ENCODE measurements at regions not wholly inside any gene's neighbourhood (a gene's known extent, or its start where the extent isn't known, plus 50 kb on each side); places are given as distances from the start of the nearest gene placed in this dataset.

- H3K23ac ChIP-seq (ENCODE audit: insufficient read length) = no peak overlapping the region
- no peak overlapping the region for H2BK5ac ChIP-seq (ENCODE audit: low read depth, low read length)
- WGBS, 2 experiments (ENCODE audit: extremely low coverage in 1 of 2, insufficient coverage in 1 of 2, insufficient read length in 1 of 2, insufficient replicate concordance in 2 of 2, low coverage in 1 of 2, low lambda C conversion rate in 2 of 2, missing lambda C conversion rate in 1 of 2) = 84% methylated on average over 4 of the region's 4 CpGs; no CpG with 5 or more reads in 1 of the 2 experiments
- H3K9me3 ChIP-seq (ENCODE audit: insufficient read depth in 2 of 2, low read depth in 1 of 2, low read length in 1 of 2) = peaks cover 12% of the 10 kb centered on the region in 2 experiments; a peak in 3 of 4 replicates
- no peak overlapping the region for H4K5ac ChIP-seq (ENCODE audit: insufficient read length, low read depth, low read length)
- no peak overlapping the region for H2BK15ac ChIP-seq (ENCODE audit: low read length)
- no peaks in the 10 kb centered on the region for H3K4me1 ChIP-seq (replicated peaks in 1 of 4; ENCODE audit: control insufficient read depth in 3 of 4, insufficient read depth in 4 of 4, low read length in 3 of 4)
- H3K9ac ChIP-seq (replicated peaks in 1 of 4; ENCODE audit: extremely low read depth in 1 of 4, low read depth in 3 of 4, low read length in 3 of 4) = no peak overlapping the region
- H3K56ac ChIP-seq (replicated peaks; ENCODE audit: insufficient read length, low read depth, low read length) = no peak overlapping the region
- H2BK120ac ChIP-seq (replicated peaks; ENCODE audit: low read depth, low read length) = no peak overlapping the region
- no peak overlapping the region for H3K4ac ChIP-seq (replicated peaks; ENCODE audit: insufficient read length, low read depth, low read length)
- H3K27me3 ChIP-seq (replicated peaks in 1 of 4; ENCODE audit: control insufficient read depth in 3 of 4, extremely low read depth in 1 of 4, insufficient read depth in 3 of 4, low read length in 3 of 4) = no peaks in the 10 kb centered on the region
- no peaks in the 10 kb centered on the region for H3K79me1 ChIP-seq (ENCODE audit: low read depth, low read length)
- H2AK5ac ChIP-seq (ENCODE audit: low read depth, low read length) = no peak overlapping the region
- CTCF ChIA-PET (ENCODE audit: partially characterized antibody) = no interaction called here
- H3K79me2 ChIP-seq (ENCODE audit: control insufficient read depth in 1 of 2, insufficient read depth in 2 of 2, low read length in 2 of 2) = no peaks in the 10 kb centered on the region
- H2BK20ac ChIP-seq (ENCODE audit: low read length) = no peak overlapping the region
- H4K8ac ChIP-seq (ENCODE audit: extremely low read depth, insufficient read depth, low read length) = no peak overlapping the region
- no peak overlapping the region for H4K91ac ChIP-seq (replicated peaks; ENCODE audit: insufficient read length, low read length)
- POLR2A ChIA-PET (ENCODE audit: partially characterized antibody) = no interaction called here
- no peak for DNase-seq (ENCODE audit: low read depth in 1 of 2, low spot score in 2 of 2)
- H2AFZ ChIP-seq (ENCODE audit: low read length) = no peak overlapping the region
- H3K18ac ChIP-seq (ENCODE audit: extremely low read depth, low read length) = no peak overlapping the region
- no peaks in the 10 kb centered on the region for H4K20me1 ChIP-seq (replicated peaks in 1 of 2; ENCODE audit: control insufficient read depth in 1 of 2, insufficient read depth in 2 of 2, low read length in 2 of 2)
- no peak overlapping the region for H3K27ac ChIP-seq (ENCODE audit: low read depth, low read length)
- H3K23me2 ChIP-seq (ENCODE audit: low read depth, low read length) = no peaks in the 10 kb centered on the region
- H3K4me3 ChIP-seq (ENCODE audit: extremely low read depth in 1 of 4, insufficient read depth in 2 of 4, low read depth in 3 of 4, low read length in 4 of 4) = no peak overlapping the region
- FAIRE-seq = no peak
- H2BK12ac ChIP-seq (ENCODE audit: low read depth, low read length) = no peak overlapping the region
- H3K14ac ChIP-seq (ENCODE audit: insufficient read length) = no peak overlapping the region
- no peak overlapping the region for H3K4me2 ChIP-seq (ENCODE audit: insufficient read depth in 1 of 2, low read depth in 2 of 2, low read length in 2 of 2)
- no peaks in the 10 kb centered on the region for H3K36me3 ChIP-seq (ENCODE audit: control insufficient read depth in 2 of 4, insufficient read depth in 4 of 4, low read length in 3 of 4)
- TF ChIP-seq EP300 (IDR thresholded peaks at IDR 0.05; ENCODE audit: borderline replicate concordance in 1 of 2, low read depth in 2 of 2, low read length in 2 of 2) (no peak), CBX5 (IDR thresholded peaks at IDR 0.05; ENCODE audit: low read depth, low read length) (no peak), NRF1 (IDR thresholded peaks at IDR 0.05; ENCODE audit: low read depth, low read length) (no peak), ATF3 (IDR thresholded peaks at IDR 0.05; ENCODE audit: insufficient read depth, low read depth, low read length) (no peak), EZH2 (IDR thresholded peaks at IDR 0.05; ENCODE audit: low read depth, low read length, severe bottlenecking) (no peak), SP1 (IDR thresholded peaks at IDR 0.05; ENCODE audit: low read depth, low read length) (no peak), CTBP2 (IDR thresholded peaks at IDR 0.05; ENCODE audit: borderline replicate concordance, insufficient read depth, insufficient read length, low read length) (no peak), CHD2 (IDR thresholded peaks at IDR 0.05; ENCODE audit: low read length) (no peak), RNF2 (IDR thresholded peaks at IDR 0.05; ENCODE audit: borderline replicate concordance, low read depth, low read length, missing control alignments, poor library complexity, severe bottlenecking) (no peak), SIX5 (IDR thresholded peaks at IDR 0.05; ENCODE audit: low read depth, low read length) (no peak), KDM4A (IDR thresholded peaks at IDR 0.05; ENCODE audit: low read depth, low read length, severe bottlenecking) (no peak), YY1 (IDR thresholded peaks at IDR 0.05; ENCODE audit: low read depth, low read length) (no peak), ASH2L (IDR thresholded peaks at IDR 0.05; ENCODE audit: low read length) (no peak)
Measured at GRCh38 chr16:74183601-74184360, 112.8 kb upstream of the PSMD7 start.

Data from H1 (cell line).